Anterior cingulate cortex (tissue), 58 donors: ENCODE measurements at regions not wholly inside any gene's neighbourhood (a gene's known extent, or its start where the extent isn't known, plus 50 kb on each side); places are given as distances from the start of the nearest gene placed in this dataset.

ENCODE experiments used
- DNase-seq, 58 donors: peaks; one replicate each; lab custom pipeline; 2025; lab: John Stamatoyannopoulos, UW

- no peak for DNase-seq
Measured at GRCh38 chr9:127553793-127554192, 58.3 kb upstream of the STXBP1 start.

GRCh38 chr9:127554966-127555839 is 56.9 kb upstream of the STXBP1 start:
- DNase-seq, result no peak

GRCh38 chr9:127555840-127556820 is 55.9 kb upstream of the STXBP1 start:
- no peak for DNase-seq

- no peak for DNase-seq
Measured at GRCh38 chr9:127556871-127557270, 55.2 kb upstream of the STXBP1 start.

GRCh38 chr9:127557466-127557869 is 54.6 kb upstream of the STXBP1 start:
- DNase-seq, result peak in 5 of 58 donors; percentile 19 to 47 (median 23)

GRCh38 chr9:127557998-127558546 is 54.0 kb upstream of the STXBP1 start:
- no peak for DNase-seq

GRCh38 chr9:127558581-127559246 is 53.4 kb upstream of the STXBP1 start:
- no peak for DNase-seq

- DNase-seq, result no peak
Measured at GRCh38 chr9:127559247-127559680, 52.8 kb upstream of the STXBP1 start.

GRCh38 chr9:127561491-127562278 is 50.4 kb upstream of the STXBP1 start:
- peak in 1 of 58 donors; percentile 34 for DNase-seq
